Kidney (tissue), 13 donors: ENCODE measurements at regions not wholly inside any gene's neighbourhood (a gene's known extent, or its start where the extent isn't known, plus 50 kb on each side); places are given as distances from the start of the nearest gene placed in this dataset.

ENCODE experiments used
- DNase-seq, 5 donors: peaks; one replicate each; pipeline ENCODE4 v3.0.0-alpha.2; 2013 to 2020
- FAIRE-seq: peaks from 2 replicates; lab custom pipeline; 2012; peaks lifted over from hg19 to GRCh38; lab: Jason Lieb, UNC
- H3K27ac ChIP-seq, 2 donors: one replicate each; pipeline ENCODE4 v1.7.0; 2013; ENCODE audit warnings: low read depth in 2 of 2, low read length in 2 of 2, inconsistent platforms in 1 of 2
- H3K27me3 ChIP-seq: one replicate; pipeline ENCODE4 v1.7.1; 2013; ENCODE audit warnings: low read length, inconsistent platforms; ENCODE audit not compliant: control insufficient read depth, insufficient read depth
- H3K36me3 ChIP-seq, 3 donors: one replicate each; pipeline versions ENCODE4 v1.7.0 to v1.7.1; 2013; ENCODE audit warnings: low read length in 3 of 3, control low read depth in 1 of 3, inconsistent platforms in 1 of 3; ENCODE audit not compliant: insufficient read depth in 3 of 3, control insufficient read depth in 2 of 3
- H3K4me1 ChIP-seq, 3 donors: one replicate each; pipeline versions ENCODE4 v1.7.0 to v1.7.1; 2013; ENCODE audit warnings: low read length in 3 of 3, inconsistent platforms in 1 of 3, low read depth in 1 of 3; ENCODE audit not compliant: control insufficient read depth in 2 of 3, insufficient read depth in 2 of 3
- H3K4me3 ChIP-seq, 3 donors: one replicate each; pipeline versions ENCODE4 v1.7.0 to v1.8.1; 2013; ENCODE audit warnings: low read length in 3 of 3, control low read depth in 1 of 3, inconsistent platforms in 1 of 3
- H3K9ac ChIP-seq, 3 donors: one replicate each; pipeline versions ENCODE4 v1.7.0 to v1.7.1; 2013; ENCODE audit warnings: low read length in 3 of 3, control low read depth in 1 of 3, inconsistent platforms in 1 of 3
- H3K9me3 ChIP-seq, 3 donors: one replicate each; pipeline versions ENCODE4 v1.7.0 to v1.7.1; 2013; ENCODE audit warnings: low read length in 3 of 3, control low read depth in 1 of 3, inconsistent platforms in 1 of 3; ENCODE audit not compliant: control insufficient read depth in 2 of 3, insufficient read depth in 1 of 3
- CTCF ChIP-seq: IDR thresholded peaks from 3 replicates; pipeline ENCODE4 v1.5.1; 2012; ENCODE audit warnings: mild to moderate bottlenecking, moderate library complexity, borderline replicate concordance; ENCODE audit not compliant: insufficient read depth; ENCODE audit errors: extremely low read depth
- intact Hi-C: fragments of 100-400 bp; cut with DNase I; formaldehyde crosslinking; loops from one replicate; pipeline ENCODE4 v1.11.1; 2022
- donor health status: control.
- donor health status: control.
- donor health status: control.
- donor health status: control.
- donor health status: control.
- donor health status: DM: yes; HTN: yes; CAD: no.
- donor health status: Normal renal cell carcinoma (clear cell type).

- intact Hi-C loops: loop anchor here (5.0 kb wide), 1 partner anchor 229 kb away; no protein-coding TSS in a partner anchor
These were observed 103.5 kb downstream of the RPE65 start for GRCh38 chr1:68346188-68346808.

DNA sequence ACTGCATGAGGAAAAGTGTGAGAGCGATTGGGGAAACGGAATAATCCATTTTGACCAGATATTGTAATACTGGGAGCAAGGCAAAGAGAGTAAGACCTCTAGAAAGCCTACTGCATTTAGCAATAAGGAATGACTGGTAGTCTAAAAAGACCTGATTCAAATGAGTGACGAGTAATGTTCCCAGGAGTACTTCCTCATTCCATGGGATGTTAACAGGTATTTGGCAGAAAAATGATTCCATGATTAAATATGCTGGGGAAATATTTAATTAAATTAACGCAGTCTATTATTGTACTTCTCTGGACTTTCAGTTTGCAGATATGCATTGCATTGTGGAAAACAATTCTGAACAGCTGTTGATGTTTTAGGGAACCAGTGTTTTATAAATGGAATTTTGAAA lies 105.5 kb downstream of the RPE65 start:
- Histone ChIP-seq H3K27me3 (no peaks in the 10 kb centered on the region), H3K4me1 (peaks cover 0 to 3% (median 0%) of the 10 kb centered on the region in 3 donors), H3K36me3 (no peaks in the 10 kb centered on the region), H3K9me3 (no peaks in the 10 kb centered on the region), H3K4me3 (no peak overlapping the region), H3K9ac (no peak overlapping the region), H3K27ac (no peak overlapping the region)
- no peak for FAIRE-seq
- no peak for TF ChIP-seq CTCF
- intact Hi-C loops: no loop called here
- DNase-seq: no peak

More at GRCh38 chr1:68346188-68346808, 103.5 kb downstream of the RPE65 start:
- H3K9ac ChIP-seq: no peak overlapping the region
- no peak overlapping the region for H3K4me3 ChIP-seq
- no peak overlapping the region for H3K27ac ChIP-seq
- H3K9me3 ChIP-seq: no peaks in the 10 kb centered on the region
- peak; percentile 18 for TF ChIP-seq CTCF
- no peaks in the 10 kb centered on the region for H3K27me3 ChIP-seq
- no peak for FAIRE-seq
- DNase-seq: peak in 2 of 5 donors; percentile 19 to 28
- H3K36me3 ChIP-seq: no peaks in the 10 kb centered on the region
- H3K4me1 ChIP-seq: peaks cover 0 to 3% (median 0%) of the 10 kb centered on the region in 3 donors

DNA sequence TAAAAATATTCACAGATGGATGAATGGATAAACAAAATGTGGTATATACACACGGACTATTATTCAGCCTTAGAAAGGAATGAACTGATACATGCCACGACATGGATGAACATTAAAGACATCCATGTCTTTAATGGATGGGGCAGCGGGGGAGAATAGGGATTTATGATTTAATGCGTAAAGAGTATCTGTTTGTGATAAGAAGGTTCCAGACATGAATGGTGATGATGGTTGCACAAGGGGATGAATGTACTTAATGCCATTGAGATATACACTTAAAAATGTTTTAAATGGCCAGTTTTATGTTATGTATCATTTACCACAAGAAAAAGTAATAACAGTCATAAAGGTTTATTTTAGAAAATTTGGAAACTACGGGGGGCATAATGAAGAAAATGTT lies 108.6 kb upstream of the WLS start:
- FAIRE-seq (no peak), DNase-seq (no peak)
- Histone ChIP-seq H3K4me3 (no peak overlapping the region), H3K36me3 (no peaks in the 10 kb centered on the region), H3K4me1 (peaks cover 0 to 3% (median 0%) of the 10 kb centered on the region in 3 donors), H3K27ac (no peak overlapping the region), H3K9me3 (no peaks in the 10 kb centered on the region), H3K9ac (no peak overlapping the region), H3K27me3 (no peaks in the 10 kb centered on the region)
- intact Hi-C loops: no loop called here
- no peak for TF ChIP-seq CTCF
